WTC11 (cell line): ENCODE measurements at regions not wholly inside any gene's neighbourhood (a gene's known extent, or its start where the extent isn't known, plus 50 kb on each side); places are given as distances from the start of the nearest gene placed in this dataset.
"Not testable (repeated sequence)": the region's sequence is repeated elsewhere in the genome, so short reads cannot be mapped to it uniquely, and the experiment has no call there.

Source experiments
- ATAC-seq: fragments of 200-7000 bp; cut with Tn5 transposase; 2 replicates; pipeline ENCODE4 v1.10.0; 2021; ENCODE audit warnings: mild to moderate bottlenecking, moderate library complexity
- CTCF ChIA-PET: fragments of 300-600 bp; sonication (Branson Sonifier 250); formaldehyde crosslinking; loops from one replicate; lab custom pipeline; 2021; ENCODE audit warnings: antibody characterized with exemption; lab: Charles Lee
- POLR2A ChIA-PET: fragments of 350-600 bp; sonication (Branson Sonifier 250); formaldehyde crosslinking; loops from one replicate; lab custom pipeline; 2021; ENCODE audit warnings: antibody characterized with exemption; lab: Charles Lee
- DNase-seq: peaks from one replicate; pipeline ENCODE4 v3.0.0; 2021; ENCODE audit warnings: low spot score
- H3K27ac Mint-ChIP-seq: 2 replicates; pipeline ENCODE4 v1.8.0; 2021; ENCODE audit warnings: mixed read lengths
- H3K27me3 Mint-ChIP-seq: 2 replicates; pipeline ENCODE4 v1.8.0; 2021; ENCODE audit warnings: low read depth, mild to moderate bottlenecking, moderate library complexity, mixed read lengths
- H3K36me3 Mint-ChIP-seq: 2 replicates; pipeline ENCODE4 v1.8.0; 2021; ENCODE audit warnings: mixed read lengths
- H3K4me1 Mint-ChIP-seq: 2 replicates; pipeline ENCODE4 v1.8.0; 2022; ENCODE audit warnings: mixed read lengths
- H3K4me3 Mint-ChIP-seq: 2 replicates; pipeline ENCODE4 v1.8.0; 2021; ENCODE audit warnings: mild to moderate bottlenecking, moderate library complexity, mixed read lengths
- H3K9me3 Mint-ChIP-seq: 2 replicates; pipeline ENCODE4 v1.8.0; 2021; ENCODE audit warnings: mixed read lengths
- ATF2 ChIP-seq: sonication (generic); formaldehyde crosslinking; IDR thresholded peaks from 2 replicates; pipeline ENCODE4 v1.8.1; 2022; ENCODE audit warnings: low read depth, missing genetic modification reagents, borderline replicate concordance
- CTCF ChIP-seq: fragments of 200-600 bp; IDR thresholded peaks from 2 replicates; pipeline ENCODE4 v1.8.0; 2022; ENCODE audit warnings: antibody characterized with exemption
- E2F1 ChIP-seq: sonication (generic); formaldehyde crosslinking; IDR thresholded peaks from 2 replicates; pipeline ENCODE4 v1.8.0; 2022; ENCODE audit warnings: mild to moderate bottlenecking, missing genetic modification reagents
- ELF4 ChIP-seq: sonication (generic); formaldehyde crosslinking; IDR thresholded peaks from 2 replicates; pipeline ENCODE4 v1.8.1; 2022; ENCODE audit warnings: low read depth, mild to moderate bottlenecking, moderate library complexity, missing genetic modification reagents
- EMX1 ChIP-seq: fragments of 250-450 bp; sonication (Bioruptor Pico); IDR thresholded peaks from 2 replicates; pipeline ENCODE4 v1.8.0; 2021; ENCODE audit warnings: mild to moderate bottlenecking
- ESRRA ChIP-seq: sonication (generic); formaldehyde crosslinking; IDR thresholded peaks from 2 replicates; pipeline ENCODE4 v1.8.1; 2022; ENCODE audit warnings: mild to moderate bottlenecking, missing genetic modification reagents, borderline replicate concordance
- FOXP4 ChIP-seq: sonication (generic); formaldehyde crosslinking; IDR thresholded peaks from 2 replicates; pipeline ENCODE4 v1.8.0; 2022; ENCODE audit warnings: mild to moderate bottlenecking, missing genetic modification reagents
- HMGXB4 ChIP-seq: sonication (generic); formaldehyde crosslinking; IDR thresholded peaks from 2 replicates; pipeline ENCODE4 v1.8.1; 2023; ENCODE audit warnings: mild to moderate bottlenecking, moderate library complexity, missing genetic modification reagents
- IRF1 ChIP-seq: sonication (generic); formaldehyde crosslinking; IDR thresholded peaks from 2 replicates; pipeline ENCODE4 v1.8.0; 2023; ENCODE audit warnings: missing genetic modification reagents
- KAT7 ChIP-seq: sonication (generic); formaldehyde crosslinking; IDR thresholded peaks from 2 replicates; pipeline ENCODE4 v1.8.1; 2023; ENCODE audit warnings: missing genetic modification reagents, mild to moderate bottlenecking, borderline replicate concordance
- NR2C2 ChIP-seq: sonication (generic); formaldehyde crosslinking; IDR thresholded peaks from 2 replicates; pipeline ENCODE4 v1.8.0; 2022; ENCODE audit warnings: mild to moderate bottlenecking, missing genetic modification reagents
- PREB ChIP-seq: sonication (generic); formaldehyde crosslinking; IDR thresholded peaks from 2 replicates; pipeline ENCODE4 v1.8.1; 2022; ENCODE audit warnings: mild to moderate bottlenecking, missing genetic modification reagents, moderate library complexity, borderline replicate concordance
- PRRX2 ChIP-seq: fragments of 250-450 bp; sonication (Bioruptor Pico); IDR thresholded peaks from 2 replicates; pipeline ENCODE4 v1.8.0; 2021; ENCODE audit warnings: mild to moderate bottlenecking
- SOX15 ChIP-seq: fragments of 250-450 bp; sonication (Bioruptor Pico); IDR thresholded peaks from 2 replicates; pipeline ENCODE4 v1.9.0; 2021; ENCODE audit warnings: mild to moderate bottlenecking
- TEAD4 ChIP-seq: sonication (generic); formaldehyde crosslinking; IDR thresholded peaks from 2 replicates; pipeline ENCODE4 v1.8.0; 2022; ENCODE audit warnings: mild to moderate bottlenecking, missing genetic modification reagents

GRCh38 chr16:13739621-13740373 is 180.2 kb upstream of the ERCC4 start:
- POLR2A ChIA-PET, ATAC-seq, H3K4me1 Mint-ChIP-seq, H3K27ac Mint-ChIP-seq, H3K4me3 Mint-ChIP-seq, H3K27me3 Mint-ChIP-seq: not testable (repeated sequence)
- CTCF ChIA-PET, result interaction anchor here (0.6 to 1.4 kb wide), 2 partner anchors 40 to 134 kb away, joined by 3 to 11 read pairs; no protein-coding TSS in a partner anchor
- TF ChIP-seq CTCF, result peak; percentile 34; the same call in 1 of the 2 replicates
- peak; percentile 42 for DNase-seq
- peaks cover 24% of the 10 kb centered on the region for H3K9me3 Mint-ChIP-seq
- peaks cover 18% of the 10 kb centered on the region for H3K36me3 Mint-ChIP-seq

GRCh38 chr16:13742928-13743327 is 177.0 kb upstream of the ERCC4 start:
- H3K27me3 Mint-ChIP-seq, result no peaks in the 10 kb centered on the region; the same call in 1 of the 2 replicates
- no peaks in the 10 kb centered on the region for H3K4me1 Mint-ChIP-seq
- POLR2A ChIA-PET, result no interaction called here
- DNase-seq, result no peak
- no peak for TF ChIP-seq ESRRA (CRISPR knock-in tag)
- TF ChIP-seq, all 79 proteins: peak for 0
- H3K27ac Mint-ChIP-seq, result no peak overlapping the region
- peaks cover 34% of the 10 kb centered on the region for H3K9me3 Mint-ChIP-seq
- CTCF ChIA-PET, result interaction anchor here (1.3 to 1.6 kb wide), 2 partner anchors 123 to 131 kb away, joined by 3 read pairs; no protein-coding TSS in a partner anchor
- H3K4me3 Mint-ChIP-seq, result no peak overlapping the region
- ATAC-seq, result no peak
- H3K36me3 Mint-ChIP-seq, result peaks cover 18% of the 10 kb centered on the region

GRCh38 chr16:13743571-13743970 is 176.4 kb upstream of the ERCC4 start:
- CTCF ChIA-PET, result interaction anchor here (1.3 to 1.6 kb wide), 2 partner anchors 123 to 131 kb away, joined by 3 read pairs; no protein-coding TSS in a partner anchor

GRCh38 chr16:13756411-13757140 is 163.4 kb upstream of the ERCC4 start:
- no peak for DNase-seq
- no peaks in the 10 kb centered on the region for H3K36me3 Mint-ChIP-seq
- H3K4me1 Mint-ChIP-seq, result peaks cover 5% of the 10 kb centered on the region; the same call in 1 of the 2 replicates
- ChIA-PET POLR2A (no interaction called here), CTCF (no interaction called here)
- peaks cover 8% of the 10 kb centered on the region for H3K9me3 Mint-ChIP-seq
- no peaks in the 10 kb centered on the region; the same call in 1 of the 2 replicates for H3K27me3 Mint-ChIP-seq
- no peak overlapping the region for H3K4me3 Mint-ChIP-seq
- no peak overlapping the region for H3K27ac Mint-ChIP-seq
- ATAC-seq, result no peak
- no peak for TF ChIP-seq KAT7 (CRISPR knock-in tag)
- no peak for TF ChIP-seq HMGXB4
- TF ChIP-seq TEAD4 (CRISPR knock-in tag), result no peak
- TF ChIP-seq PREB (CRISPR knock-in tag), result no peak
- no peak for TF ChIP-seq FOXP4 (CRISPR knock-in tag)
- no peak for TF ChIP-seq PRRX2
- TF ChIP-seq ATF2 (CRISPR knock-in tag), result no peak
- TF ChIP-seq EMX1, result no peak
- no peak for TF ChIP-seq IRF1 (CRISPR knock-in tag)
- TF ChIP-seq E2F1 (CRISPR knock-in tag), result no peak

More at GRCh38 chr16:13743571-13743970, 176.4 kb upstream of the ERCC4 start:
- Mint-ChIP-seq H3K36me3 (peaks cover 18% of the 10 kb centered on the region), H3K4me1 (no peaks in the 10 kb centered on the region), H3K27me3 (no peaks in the 10 kb centered on the region; the same call in 1 of the 2 replicates), H3K27ac (no peak overlapping the region), H3K9me3 (peaks cover 38% of the 10 kb centered on the region), H3K4me3 (no peak overlapping the region)
- no peak for TF ChIP-seq ELF4 (CRISPR knock-in tag)
- no peak for TF ChIP-seq SOX15
- no peak for TF ChIP-seq NR2C2 (CRISPR knock-in tag)
- POLR2A ChIA-PET, result no interaction called here
- DNase-seq, result no peak
- ATAC-seq, result no peak
